ENCODE measurements at regions not wholly inside any gene's neighbourhood (a gene's known extent, or its start where the extent isn't known, plus 50 kb on each side); places are given as distances from the start of the nearest gene placed in this dataset.
"Not testable (repeated sequence)": the region's sequence is repeated elsewhere in the genome, so short reads cannot be mapped to it uniquely, and the experiment has no call there.

DNA sequence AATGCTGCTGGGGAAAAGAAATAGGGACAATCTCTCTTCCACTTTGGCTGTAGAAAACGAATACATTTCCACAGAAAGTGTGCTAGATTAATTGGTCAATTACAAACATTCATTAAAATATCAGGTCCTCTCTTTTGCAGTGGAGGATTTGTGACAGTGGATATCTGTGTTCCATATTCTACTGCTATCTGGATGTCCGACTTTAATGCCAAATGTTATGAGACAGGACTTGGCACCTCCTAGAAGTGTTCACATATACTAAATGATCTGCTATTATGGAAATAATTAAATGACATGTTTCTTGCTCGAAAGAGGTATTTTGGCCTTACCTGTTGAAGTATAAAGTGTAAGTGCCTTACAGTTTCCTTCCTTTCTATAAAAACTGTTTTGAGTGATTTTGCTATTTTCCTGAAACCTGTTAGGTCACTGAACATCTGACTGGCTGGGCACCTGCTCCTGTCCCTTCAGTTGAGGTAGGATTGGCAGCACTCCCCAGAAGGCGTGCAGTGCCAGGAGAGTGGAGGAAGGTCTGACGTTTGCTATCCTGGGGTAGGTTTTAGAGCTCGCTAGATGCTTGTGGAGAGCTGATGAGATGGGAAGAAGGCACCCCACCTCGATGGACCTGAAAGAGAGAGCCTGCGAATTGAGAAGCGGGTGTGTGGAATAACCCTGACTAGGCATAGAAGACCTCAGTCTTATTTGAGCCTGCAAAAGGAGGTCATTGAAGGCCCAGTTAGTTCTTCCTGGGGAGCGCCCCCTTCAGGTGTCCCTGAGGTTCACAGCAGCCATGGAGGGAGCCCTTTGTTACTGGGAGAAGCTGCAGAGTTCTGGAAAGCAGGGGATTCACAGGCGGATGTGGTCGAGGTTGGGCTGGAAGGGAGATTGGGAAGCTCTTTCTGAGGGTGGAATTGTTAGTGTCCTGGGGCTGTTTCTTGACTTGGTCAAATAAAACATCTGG, 159.4 kb upstream of the ZNF267 start:
- H3K27ac ChIP-seq: peak overlapping the region; percentile 92 to 96
- H3K4me3 ChIP-seq: peak overlapping the region; percentile 86
- DNase-seq (ENCODE audit: low spot score): no peak
- TF ChIP-seq CTCF (IDR thresholded peaks at IDR 0.05): no peak

DNA sequence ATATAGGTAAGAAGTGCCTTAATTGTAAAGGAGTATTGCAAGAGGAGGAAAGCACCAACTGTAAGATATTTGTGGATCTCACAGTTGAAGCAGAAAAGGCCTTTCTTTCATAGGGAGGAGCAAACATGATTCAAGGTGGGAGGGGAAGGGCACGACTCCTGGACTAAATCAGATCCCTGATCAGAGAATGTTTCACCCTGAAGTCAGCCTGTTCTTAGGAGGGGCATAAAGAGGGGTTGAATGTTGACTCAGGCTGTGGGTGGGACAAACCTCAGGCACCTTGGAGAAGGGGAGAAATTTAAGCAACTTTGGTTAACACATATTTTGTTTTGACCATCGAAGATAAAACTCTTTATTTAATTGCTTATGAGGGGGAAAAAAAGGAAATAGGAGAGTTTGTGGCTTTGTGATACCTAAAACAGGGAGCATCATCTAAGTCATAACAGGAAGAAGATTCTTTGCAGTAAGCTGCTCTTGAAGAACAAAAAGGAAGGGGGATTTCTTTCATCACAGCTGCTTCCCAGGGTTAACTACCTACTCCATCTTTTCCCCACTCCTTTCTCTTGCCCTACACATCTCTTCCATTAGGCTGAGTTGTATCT, 158.6 kb upstream of the ZNF267 start:
- no peak overlapping the region for H3K27ac ChIP-seq
- H3K4me3 ChIP-seq: peak overlapping the region; percentile 86
- no peak for TF ChIP-seq CTCF (IDR thresholded peaks at IDR 0.05)
- DNase-seq (ENCODE audit: low spot score): no peak

DNA sequence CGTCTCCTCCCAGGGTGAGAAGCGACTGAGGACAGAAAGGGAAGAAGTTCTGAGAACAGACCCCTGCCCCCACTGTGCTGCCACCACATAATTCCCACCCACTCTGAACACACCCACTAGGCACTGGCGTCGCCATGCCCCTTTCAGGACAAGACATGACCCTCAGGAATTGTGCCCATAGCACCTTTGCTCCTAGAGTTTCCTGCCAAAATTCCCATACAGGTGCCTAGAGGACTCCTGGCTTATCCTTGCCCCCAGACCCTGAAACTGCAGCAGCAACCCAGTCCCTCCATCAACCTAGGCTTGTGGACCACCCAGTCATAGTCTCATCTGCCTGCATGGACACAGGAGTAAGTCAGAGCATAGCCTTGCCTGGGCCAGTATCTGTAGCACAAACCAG, 157.7 kb upstream of the ZNF267 start:
- no peak for TF ChIP-seq CTCF (IDR thresholded peaks at IDR 0.05)
- DNase-seq (ENCODE audit: low spot score): no peak
- Histone ChIP-seq H3K4me3 (no peak overlapping the region), H3K27ac (no peak overlapping the region)

GRCh38 chr16:31718998-31719397, 154.6 kb upstream of the ZNF267 start:
- no peak for TF ChIP-seq CTCF (IDR thresholded peaks at IDR 0.05)
- DNase-seq (ENCODE audit: low spot score): no peak
- H3K27ac ChIP-seq: no peak overlapping the region
- no peak overlapping the region for H3K4me3 ChIP-seq

GRCh38 chr16:31727553-31727952, 146.1 kb upstream of the ZNF267 start:
- no peak for TF ChIP-seq CTCF (IDR thresholded peaks at IDR 0.05)
- DNase-seq (ENCODE audit: low spot score): no peak
- Histone ChIP-seq H3K4me3 (no peak overlapping the region), H3K27ac (no peak overlapping the region)

GRCh38 chr16:31734265-31734664, 139.3 kb upstream of the ZNF267 start:
- DNase-seq (ENCODE audit: low spot score): no peak
- TF ChIP-seq CTCF (IDR thresholded peaks at IDR 0.05): no peak
- H3K27ac ChIP-seq: no peak overlapping the region
- H3K4me3 ChIP-seq: no peak overlapping the region

DNA sequence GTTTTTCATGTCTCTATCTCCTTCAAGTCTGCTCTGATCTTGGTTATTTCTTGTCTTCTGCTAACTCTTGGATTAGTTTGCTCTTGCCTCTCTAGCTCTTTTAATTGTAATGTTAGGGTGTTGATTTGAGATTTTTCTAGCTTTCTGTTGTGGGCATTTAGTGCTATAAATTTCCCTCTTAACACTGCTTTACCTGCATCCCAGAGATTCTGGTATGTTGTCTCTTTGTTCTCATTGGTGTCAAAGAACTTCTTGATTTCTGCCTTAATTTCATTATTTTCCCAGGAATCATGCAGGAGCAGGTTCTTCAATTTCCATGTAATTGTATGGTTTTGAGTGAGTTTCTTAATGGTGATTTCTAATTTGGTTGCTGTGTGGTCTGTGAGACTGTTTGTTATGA, 128.5 kb upstream of the ZNF267 start:
- not testable (repeated sequence) for H3K27ac ChIP-seq; DNase-seq (ENCODE audit: low spot score); H3K4me3 ChIP-seq

Measured in coronary artery (tissue), 2 donors.